HG03558 (cell line): ENCODE measurements at regions not wholly inside any gene's neighbourhood (a gene's known extent, or its start where the extent isn't known, plus 50 kb on each side); places are given as distances from the start of the nearest gene placed in this dataset.

ENCODE experiments used
- ATAC-seq: cut with Tn5 transposase; IDR thresholded peaks from one replicate; pipeline ENCODE4 v1.9.1; 2021; ENCODE audit warnings: moderate number of reproducible peaks; ENCODE audit not compliant: unreplicated experiment; ENCODE audit errors: extremely low read depth

DNA sequence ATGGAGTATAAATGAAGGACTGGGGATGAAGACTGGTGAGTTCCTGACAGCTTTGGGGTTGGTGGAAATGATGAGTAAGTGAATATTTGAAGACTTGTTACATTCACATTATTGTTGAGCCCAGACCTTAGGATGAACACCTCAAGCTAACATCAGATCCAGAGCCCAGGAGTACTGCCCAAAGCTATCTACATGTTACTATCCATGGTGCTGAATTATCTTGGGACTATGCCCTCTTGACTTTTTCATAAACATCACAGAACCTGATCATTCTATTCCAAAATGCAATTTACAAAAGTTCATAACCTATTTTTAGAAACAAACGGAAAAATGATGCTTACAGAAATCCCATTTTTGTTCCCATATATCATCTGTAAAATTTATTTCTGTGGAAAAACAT is 613.3 kb downstream of the TUSC7 start:
- ATAC-seq = no peak

DNA sequence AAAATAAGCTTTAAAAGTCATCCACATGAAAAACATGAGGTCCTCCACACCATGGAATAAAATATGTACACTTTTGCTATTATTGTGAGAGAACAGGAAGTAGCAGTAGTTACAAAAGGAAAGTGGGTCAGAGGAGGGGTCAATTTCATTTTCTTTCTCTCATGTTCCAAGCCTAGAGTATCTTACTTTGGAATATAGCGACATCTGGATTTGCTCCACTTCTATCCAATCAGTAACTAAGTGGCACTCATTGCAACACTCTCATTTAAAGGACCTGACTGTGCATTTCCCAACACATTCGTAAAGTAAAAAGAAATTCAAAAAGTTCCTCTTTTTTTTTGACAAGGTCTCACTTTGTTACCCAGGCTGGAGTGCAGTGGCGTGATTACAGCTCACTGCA is 637.3 kb downstream of the TUSC7 start:
- no peak for ATAC-seq

DNA sequence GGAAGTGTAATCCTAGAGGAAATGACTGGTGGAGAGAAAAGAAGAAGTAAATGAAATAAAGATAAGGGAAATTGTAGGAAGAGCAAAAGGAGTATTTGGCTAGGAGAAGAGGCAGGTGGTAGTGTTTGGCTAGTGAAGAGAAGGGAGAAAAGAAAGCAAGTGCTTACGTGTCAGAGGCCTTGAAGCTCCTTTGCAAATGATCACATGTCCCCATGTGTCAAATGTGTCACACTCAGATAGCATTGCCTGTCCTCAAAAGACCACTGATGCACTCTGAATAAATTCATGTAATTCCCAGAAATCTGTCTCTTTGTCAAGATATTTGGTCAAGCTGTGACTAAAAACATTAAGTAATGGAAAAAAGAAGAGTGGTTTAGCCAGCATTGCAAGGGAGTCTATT is 639.3 kb downstream of the TUSC7 start:
- no peak for ATAC-seq

DNA sequence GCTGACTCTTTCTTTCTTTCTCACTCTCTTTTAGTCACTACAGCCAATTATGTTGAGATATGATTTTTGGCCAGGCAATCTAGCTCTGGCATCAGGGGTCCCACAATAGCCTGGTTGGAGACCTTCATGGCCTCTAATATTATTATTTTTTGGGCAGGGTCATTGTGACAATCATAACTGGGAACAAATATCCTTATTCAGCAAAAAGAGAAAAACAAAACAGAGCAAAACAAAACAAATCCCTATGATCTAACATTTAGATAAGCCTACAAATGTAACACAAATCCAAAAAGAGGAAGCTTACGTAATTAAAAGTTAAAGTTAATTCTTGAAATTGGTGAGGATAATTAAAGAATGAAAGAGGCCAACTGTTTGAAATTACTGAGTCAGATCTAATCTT is 640.0 kb downstream of the TUSC7 start:
- no peak for ATAC-seq

DNA sequence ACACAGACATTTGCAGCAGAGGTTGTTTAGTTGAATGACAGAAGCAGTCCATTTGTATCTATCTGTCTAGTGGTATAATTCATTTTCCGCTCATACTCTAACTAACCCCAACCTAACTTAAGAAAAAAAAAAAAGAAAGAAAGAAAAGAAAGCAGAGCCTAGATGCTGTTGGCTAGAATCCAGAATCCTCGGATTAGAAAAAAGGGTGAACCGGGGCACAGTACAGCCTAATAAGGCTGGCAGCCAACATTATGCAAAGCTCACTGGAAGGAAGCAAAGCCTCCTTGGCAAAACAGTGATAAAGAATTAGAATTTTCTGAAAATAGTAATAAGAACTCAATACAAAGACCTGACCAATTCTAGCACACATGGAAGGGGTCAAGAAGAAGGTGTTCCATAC is 640.8 kb downstream of the TUSC7 start:
- no peak for ATAC-seq

DNA sequence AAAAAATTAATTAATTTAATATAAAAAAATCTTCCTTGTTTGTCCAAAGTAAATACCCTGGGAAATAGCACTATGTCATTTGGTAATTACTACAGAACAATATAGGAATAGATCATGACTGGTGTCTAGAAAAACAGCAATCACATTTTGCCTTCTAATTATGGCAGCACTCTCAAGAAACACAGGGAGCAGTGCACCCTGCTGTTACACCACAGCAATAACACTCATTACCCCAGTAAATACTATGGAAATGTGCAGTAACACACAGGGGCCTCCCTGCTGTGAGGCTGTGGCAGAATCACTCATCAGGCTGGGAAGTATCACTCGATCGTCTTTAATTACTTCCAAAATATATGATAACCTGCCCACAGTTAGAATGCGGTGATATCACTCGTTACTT is 646.0 kb downstream of the TUSC7 start:
- no peak for ATAC-seq

DNA sequence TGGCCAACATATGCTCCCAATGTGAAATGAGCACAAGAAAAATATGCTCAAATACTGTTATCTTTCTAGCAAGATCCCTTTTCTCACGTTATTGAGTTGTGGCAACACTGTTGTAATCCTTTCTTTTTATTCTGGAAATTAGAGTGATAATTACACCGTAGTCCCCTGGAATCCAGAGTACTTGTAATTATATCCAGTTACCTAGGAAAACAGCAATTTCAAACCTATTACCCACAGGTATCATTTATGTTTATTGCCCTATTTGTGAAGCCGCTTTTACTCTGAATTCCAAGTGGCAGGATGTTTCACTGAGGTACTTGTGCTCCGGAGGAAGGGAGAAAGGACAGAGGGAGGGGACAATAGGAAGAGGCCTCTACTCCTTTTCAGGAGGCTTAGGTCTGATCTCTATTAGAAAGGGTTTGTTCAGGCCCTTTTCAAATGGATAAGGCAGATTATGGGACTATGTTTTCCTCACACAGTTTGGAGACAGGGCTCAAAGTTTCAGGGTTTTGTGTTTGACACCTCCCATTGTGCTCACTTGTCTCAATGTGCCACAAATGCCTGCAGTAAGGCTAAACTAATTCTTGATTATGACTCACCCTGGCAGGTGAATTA is 646.6 kb downstream of the TUSC7 start:
- ATAC-seq = no peak

DNA sequence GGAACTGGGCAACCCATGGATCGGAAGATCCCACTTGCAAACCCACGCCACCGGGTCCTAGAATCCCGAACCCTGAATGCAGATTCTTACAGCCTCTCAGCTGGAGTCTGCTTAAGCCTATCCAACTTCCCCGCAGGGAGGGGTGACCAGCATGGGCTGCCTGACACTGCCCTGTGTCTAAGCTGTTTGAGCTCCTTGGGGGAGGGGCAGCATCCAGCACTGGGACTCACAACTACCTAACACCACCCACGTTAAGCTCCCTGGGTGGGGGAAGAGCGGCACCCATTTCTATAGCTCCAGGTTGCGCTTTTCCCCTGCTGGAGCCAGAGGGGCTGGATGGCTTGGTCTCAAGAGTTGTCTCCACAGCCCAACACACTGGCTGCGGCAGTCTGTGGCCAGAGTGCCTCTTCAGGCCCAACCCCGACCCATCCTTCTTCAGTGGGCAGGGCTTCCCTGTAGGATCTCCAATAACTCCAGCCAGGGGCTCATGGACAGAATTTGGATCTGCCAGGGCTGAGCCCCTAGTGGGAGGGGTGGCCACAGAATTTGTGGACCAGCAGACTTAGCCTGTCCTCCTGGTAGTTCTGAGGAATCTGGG is 649.2 kb downstream of the TUSC7 start:
- ATAC-seq = no peak

DNA sequence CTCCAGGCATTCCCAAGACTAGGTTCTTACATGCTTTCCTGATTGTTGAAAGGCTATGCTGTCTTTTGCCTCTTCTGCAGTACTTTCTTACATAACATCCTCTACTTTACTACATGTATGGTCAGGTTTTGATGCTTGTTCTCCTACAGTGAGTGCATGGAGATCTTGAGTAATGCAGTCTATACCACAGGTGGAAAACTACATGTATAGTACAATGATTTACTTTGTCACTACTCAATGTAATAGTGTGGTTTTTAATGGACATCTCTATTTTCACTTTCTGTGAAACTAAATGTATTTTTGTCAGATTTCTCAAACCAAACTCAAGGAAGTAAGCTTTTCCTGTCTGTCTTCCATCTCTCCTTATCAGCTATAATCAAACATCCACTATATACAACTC is 657.0 kb downstream of the TUSC7 start:
- ATAC-seq = no peak

DNA sequence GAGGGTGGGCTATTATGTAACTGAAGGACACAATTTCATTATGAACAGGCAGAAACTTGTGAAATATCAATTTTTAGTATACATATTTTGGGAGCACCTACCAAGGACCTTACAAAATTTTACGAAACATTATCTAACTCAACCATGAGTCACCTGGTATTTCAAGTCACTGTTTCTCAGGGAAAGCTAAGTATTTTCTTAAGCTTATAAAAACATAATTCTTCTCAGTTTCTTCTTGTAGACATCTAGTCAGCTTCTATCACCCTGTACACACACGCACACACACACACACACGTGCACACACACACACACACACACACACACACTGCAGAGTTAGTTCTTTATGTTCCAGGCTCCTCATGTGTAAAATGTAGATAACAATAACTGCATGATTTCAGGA is 658.3 kb downstream of the TUSC7 start:
- ATAC-seq = no peak

DNA sequence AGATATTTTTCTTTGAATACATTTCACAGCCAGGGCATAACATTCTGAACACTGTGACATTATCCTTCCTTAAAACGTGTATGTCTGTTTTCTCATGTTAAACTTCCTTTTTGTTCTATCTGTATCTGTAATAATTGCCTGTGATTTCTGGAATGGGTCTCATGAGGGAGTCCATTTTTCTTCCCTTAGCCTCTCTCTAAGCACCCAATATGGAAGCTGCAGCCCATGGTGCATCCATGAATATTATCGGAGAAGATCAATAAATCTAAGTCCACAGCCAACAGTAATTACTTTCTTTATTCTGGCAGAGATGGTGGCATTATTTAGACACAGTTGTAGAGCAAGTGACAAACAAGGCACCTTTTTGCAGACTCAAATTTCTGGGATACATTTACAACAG is 671.1 kb downstream of the TUSC7 start:
- ATAC-seq = no peak

DNA sequence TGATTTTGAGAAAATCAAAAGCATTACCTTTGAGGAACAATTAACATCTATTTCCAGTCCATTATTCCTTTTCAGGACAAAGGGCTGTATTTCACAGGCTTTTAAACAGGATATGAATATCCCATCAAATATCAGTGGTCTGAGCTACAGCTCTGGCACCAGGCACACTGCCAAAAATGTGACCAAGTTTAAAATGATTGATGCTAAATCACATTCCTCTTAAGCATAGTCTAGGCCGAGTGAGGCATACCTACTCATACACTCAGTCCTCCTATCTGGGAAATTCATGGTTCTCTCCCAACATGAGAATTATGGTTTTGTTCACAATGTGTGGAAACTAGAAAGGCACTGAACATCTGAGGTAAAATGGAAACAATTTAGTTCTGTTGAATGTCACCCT is 683.5 kb downstream of the TUSC7 start:
- ATAC-seq = no peak

DNA sequence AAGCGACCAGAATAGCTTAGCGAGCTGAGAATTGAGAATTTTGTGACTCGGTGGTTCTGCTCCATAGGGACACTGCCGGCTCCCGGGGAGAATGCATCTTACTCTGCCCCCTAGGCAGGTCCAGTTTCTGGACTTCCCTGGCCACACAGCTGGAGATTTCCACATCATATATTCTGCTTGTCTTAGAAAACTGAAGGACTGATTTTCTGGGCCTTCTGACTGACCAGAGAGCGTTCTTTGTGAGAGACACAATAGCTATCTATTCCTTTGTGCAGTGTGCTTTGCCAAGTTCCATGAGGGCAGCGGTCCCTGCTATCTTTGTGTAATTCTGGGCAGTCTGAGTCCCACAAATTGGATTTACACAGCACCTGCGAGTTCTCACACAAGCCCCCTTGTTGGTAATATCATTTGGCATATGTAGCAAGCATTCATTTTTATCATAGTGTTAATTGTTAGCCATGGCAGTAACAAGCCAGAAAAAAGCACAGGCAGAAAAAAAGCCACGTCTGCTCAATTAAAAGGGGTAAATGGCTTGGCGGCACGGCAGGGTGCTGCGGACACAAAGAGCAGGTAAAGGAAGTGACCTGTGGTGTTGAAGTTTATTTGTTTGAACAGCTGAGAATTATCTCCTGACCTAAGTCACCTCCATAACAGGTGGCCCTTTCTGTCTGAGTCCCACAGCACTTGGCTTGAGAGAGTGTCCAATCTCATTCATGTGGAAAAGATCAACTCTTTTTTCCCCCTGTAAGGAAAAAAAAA is 688.7 kb downstream of the TUSC7 start:
- no peak for ATAC-seq

DNA sequence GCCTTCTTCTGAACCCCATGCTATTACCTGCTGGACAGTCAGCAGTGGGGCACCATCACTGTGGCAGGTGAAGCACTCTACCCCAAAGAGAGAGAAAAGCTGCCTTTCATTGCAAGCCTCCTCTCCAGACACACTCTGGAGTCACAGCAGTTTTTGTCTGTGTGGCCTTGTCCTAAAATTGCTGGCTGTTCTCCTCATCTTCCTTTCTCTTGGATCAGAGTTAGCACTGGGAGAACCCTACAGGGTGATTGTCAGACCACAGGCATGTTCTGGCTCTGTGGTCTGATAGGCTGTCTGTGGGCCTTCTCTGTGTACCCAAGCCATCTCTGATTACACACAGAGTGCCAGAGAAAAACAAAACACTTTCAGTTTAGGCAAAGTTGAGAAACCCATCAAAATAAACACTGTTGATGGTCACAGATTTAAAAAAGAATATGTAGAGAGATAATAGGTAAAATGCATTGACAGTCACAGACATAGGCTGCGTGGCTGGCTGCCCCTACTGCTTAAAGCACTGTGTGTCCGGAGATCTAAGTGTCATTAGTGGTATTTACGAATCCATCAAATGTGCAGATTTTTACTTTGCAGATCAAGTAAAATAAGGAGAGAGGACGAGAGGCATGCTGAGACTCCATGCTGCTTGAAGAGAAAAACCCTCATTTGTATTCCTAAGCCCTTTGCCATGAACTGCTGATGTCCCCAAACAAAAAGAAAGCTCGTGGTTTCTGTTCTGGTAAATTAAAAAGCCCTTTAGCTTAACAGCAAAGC is 689.9 kb downstream of the TUSC7 start:
- no peak for ATAC-seq

DNA sequence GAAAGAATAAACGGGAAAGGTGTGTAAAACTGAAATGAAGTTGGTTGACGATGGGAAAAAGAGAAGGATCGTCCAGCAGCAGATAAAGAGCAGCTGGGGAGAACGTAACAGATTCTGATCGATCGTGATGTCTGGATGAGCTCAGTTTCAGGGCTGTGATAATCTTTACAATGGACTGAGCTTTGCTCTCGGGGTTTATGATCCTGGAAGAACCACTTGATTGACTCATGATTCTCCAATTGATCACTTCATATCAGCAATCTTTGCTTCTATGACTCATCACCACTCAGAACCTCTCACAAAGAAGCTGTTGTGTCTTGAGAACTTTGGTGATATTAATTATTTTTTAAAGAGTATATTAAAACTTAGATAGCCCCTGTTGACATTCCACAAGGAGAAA is 690.7 kb downstream of the TUSC7 start:
- ATAC-seq = no peak

DNA sequence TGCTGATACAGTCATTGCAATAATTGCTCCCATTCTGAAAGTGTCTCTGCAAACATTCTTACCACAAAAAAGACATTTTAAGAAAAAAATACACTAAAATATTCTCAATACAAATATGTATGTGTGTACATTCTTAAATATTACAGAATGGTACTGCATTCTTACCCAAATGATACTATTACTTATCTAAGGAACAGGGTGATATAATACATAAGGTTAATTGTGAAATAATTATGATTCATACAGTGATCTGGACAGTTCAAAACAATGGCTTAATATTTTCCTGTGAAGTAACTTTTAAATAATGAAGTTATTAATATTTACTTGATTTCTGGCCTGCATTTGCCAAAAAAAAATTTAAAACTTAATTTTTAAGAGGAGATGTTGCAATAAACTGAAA is 694.6 kb downstream of the TUSC7 start:
- no peak for ATAC-seq

DNA sequence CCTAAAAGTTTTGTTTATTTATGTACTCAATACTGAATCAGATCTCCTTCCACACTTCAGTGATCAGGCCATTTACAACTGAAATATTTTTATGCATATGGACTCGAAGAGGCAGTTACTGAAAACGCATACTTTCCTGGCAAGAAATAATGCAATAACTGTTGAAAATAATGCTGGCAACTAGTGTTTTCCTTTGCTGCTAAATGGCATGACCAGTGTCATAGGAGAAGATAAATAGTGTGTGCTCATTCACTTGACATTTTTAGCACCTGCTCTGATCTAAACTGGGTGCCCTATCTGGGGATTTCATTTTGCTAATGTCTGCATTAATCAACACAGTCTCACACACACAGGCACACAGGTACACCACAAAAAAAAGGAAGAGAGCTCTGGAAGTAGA is 695.2 kb downstream of the TUSC7 start:
- ATAC-seq = no peak

DNA sequence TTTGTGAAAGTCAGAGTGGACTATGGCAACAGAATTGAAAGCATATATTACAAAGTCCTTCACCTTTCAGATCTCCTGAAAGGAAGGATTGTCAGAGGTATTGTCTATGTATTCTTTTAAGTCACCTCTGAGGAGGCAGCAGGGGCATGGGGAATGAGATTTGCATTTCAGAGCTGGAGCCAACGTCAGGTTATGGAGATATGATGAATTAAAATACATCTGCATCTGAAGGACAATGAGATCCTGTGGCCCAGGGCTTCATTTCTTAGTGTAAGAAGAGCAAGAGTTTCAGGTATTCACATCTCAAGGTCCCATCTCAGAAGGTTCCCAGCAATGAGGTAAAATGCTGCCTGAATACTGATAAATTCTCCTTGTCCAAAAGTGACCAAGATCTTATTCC is 695.8 kb downstream of the TUSC7 start:
- no peak for ATAC-seq

DNA sequence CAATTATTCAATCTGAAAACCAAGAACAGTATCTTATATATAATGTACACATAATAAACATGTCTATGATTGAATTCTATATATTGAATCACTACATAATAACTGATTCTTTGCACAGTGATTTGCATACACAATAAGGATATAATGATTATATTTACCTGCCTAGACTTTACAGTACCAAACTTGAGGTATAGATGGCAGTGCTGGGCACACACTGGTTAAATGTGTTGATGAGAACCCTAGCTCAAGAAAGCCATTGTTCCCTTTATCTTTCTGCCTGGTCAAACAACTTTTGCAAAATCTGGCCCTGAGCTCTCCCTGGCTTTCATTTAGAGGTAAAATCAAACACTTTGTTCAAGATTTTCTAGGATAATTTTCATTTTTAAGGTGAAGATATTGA is 697.7 kb downstream of the TUSC7 start:
- peak; percentile 56 for ATAC-seq

DNA sequence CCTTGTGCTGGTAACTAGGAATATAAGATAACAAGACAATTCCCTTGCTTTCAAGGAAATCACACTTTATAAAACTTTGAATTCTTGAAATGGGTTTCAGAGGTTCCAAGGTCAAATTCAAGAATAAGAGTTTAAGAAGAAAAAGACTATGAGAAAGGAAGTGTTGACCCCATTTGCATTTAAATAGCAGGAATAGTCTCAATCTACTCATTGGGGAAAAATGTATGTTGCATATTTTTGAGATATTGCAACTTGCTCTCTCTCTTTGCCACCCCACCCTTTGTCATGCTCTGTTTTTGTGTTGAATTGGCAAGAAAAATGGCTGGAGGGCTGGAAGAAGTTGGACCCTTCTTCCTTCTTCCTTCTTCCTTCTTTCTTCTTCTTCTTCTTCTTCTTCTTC is 699.2 kb downstream of the TUSC7 start:
- ATAC-seq = no peak

DNA sequence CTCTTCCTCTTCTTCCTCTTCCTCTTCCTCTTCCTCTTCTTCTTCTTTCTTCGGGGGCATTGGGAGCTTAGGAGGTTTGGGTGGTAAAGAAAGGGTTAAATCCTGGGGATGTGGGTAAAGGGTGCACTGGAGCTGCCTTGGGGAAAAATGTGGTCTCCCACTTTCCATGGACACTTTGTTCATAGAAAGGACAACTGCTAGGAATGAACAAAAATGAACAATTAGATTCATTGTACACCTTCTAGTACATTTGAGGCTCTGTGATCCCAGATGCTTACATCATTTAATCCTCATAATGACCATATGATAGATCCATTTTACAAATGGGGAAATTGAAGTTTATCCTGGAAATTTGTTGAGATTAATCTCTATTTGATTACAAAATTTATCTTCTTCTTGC is 699.7 kb downstream of the TUSC7 start:
- no peak for ATAC-seq
